ENCODE measurements at regions not wholly inside any gene's neighbourhood (a gene's known extent, or its start where the extent isn't known, plus 50 kb on each side); places are given as distances from the start of the nearest gene placed in this dataset.

GRCh38 chr4:32148111-32148666 lies 1428.0 kb downstream of the PCDH7 start:
- Mint-ChIP-seq H3K36me3 (no peaks in the 10 kb centered on the region), H3K27me3 (no peaks in the 10 kb centered on the region), H3K9me3 (ENCODE audit: low read depth) (peaks cover 10% of the 10 kb centered on the region), H3K4me3 (no peak overlapping the region), H3K4me1 (no peaks in the 10 kb centered on the region), H3K27ac (no peak overlapping the region)
- DNase-seq (no peak), ATAC-seq (no peak)
- CTCF ChIA-PET, result no interaction called here

DNA sequence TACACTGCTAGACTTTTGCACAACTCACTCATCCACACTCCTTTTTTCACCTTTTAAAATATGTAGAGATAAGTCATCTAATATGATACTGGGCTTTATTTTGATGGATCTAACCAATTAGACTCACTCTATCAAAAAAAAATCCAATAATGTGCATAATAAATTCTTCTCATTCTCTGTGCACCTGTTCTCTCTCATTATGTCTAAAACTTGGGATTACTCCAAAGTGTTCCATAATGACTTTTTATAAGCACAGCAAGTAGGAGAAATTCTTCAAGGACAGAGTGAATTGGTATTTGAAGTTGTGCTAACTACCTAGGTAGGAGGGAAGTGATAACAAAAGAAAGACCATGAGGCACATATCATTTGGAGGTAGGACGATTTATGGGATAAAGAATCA lies 1438.8 kb downstream of the PCDH7 start:
- DNase-seq (no peak), ATAC-seq (no peak)
- H3K4me3 Mint-ChIP-seq, result no peak overlapping the region
- no peaks in the 10 kb centered on the region for H3K27me3 Mint-ChIP-seq
- H3K9me3 Mint-ChIP-seq (ENCODE audit: low read depth), result peaks cover 12% of the 10 kb centered on the region
- H3K36me3 Mint-ChIP-seq, result no peaks in the 10 kb centered on the region
- H3K27ac Mint-ChIP-seq, result no peak overlapping the region
- CTCF ChIA-PET, result no interaction called here
- no peaks in the 10 kb centered on the region for H3K4me1 Mint-ChIP-seq

- CTCF ChIA-PET, result no interaction called here
- peaks cover 2% of the 10 kb centered on the region for H3K9me3 Mint-ChIP-seq (ENCODE audit: low read depth)
- H3K4me1 Mint-ChIP-seq, result no peaks in the 10 kb centered on the region
- H3K27ac Mint-ChIP-seq, result no peak overlapping the region
- no peak overlapping the region for H3K4me3 Mint-ChIP-seq
- no peaks in the 10 kb centered on the region for H3K36me3 Mint-ChIP-seq
- H3K27me3 Mint-ChIP-seq, result no peaks in the 10 kb centered on the region
- ATAC-seq (no peak), DNase-seq (no peak)
Observed at GRCh38 chr4:32161392-32161791, 1441.2 kb downstream of the PCDH7 start.

DNA sequence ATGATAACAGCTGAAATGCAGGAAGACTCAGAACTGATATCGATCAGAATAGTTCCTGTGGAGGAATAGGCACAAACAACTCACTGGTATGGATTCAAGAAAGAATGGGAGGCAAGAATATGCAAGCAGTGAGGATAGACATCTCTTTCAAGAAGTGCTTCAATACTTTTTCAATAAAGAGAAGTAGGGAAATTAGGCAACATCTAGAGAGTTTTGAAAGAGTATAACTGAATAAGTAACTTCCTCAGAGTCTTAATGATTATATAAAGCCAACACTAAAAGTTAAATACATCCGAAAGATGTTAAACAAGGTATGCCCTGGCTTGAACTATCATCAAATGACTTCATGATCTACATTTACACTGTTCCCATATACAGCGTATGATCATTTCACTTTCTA lies 1443.0 kb downstream of the PCDH7 start:
- no peaks in the 10 kb centered on the region for H3K4me1 Mint-ChIP-seq
- no peak overlapping the region for H3K4me3 Mint-ChIP-seq
- H3K9me3 Mint-ChIP-seq (ENCODE audit: low read depth), result no peaks in the 10 kb centered on the region
- no peak overlapping the region for H3K27ac Mint-ChIP-seq
- ATAC-seq, result no peak
- no peak for DNase-seq
- no peaks in the 10 kb centered on the region for H3K27me3 Mint-ChIP-seq
- CTCF ChIA-PET, result no interaction called here
- no peaks in the 10 kb centered on the region for H3K36me3 Mint-ChIP-seq

DNA sequence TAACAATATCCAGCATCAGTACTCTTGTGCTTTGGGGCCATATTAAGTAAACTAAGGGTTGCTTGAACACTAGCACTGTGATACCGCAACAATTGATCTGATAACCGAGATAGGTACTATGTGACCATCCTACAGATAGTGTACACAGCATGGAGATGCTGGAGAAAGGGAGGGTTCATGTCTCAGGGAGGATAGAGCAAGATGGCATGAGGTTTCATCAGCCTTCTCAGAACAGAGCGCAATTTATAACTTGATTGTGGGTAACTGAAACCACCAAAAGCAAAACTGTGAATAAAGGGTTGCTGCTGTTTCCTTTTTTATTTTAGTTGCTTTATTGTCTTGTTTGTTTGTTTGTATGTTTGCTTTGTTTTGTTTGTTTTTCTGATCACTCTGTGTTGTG lies 1449.7 kb downstream of the PCDH7 start:
- DNase-seq (no peak), ATAC-seq (no peak)
- Mint-ChIP-seq H3K36me3 (no peaks in the 10 kb centered on the region), H3K4me3 (no peak overlapping the region), H3K27me3 (no peaks in the 10 kb centered on the region), H3K27ac (no peak overlapping the region), H3K4me1 (no peaks in the 10 kb centered on the region), H3K9me3 (ENCODE audit: low read depth) (peaks cover 12% of the 10 kb centered on the region)
- CTCF ChIA-PET, result no interaction called here

DNA sequence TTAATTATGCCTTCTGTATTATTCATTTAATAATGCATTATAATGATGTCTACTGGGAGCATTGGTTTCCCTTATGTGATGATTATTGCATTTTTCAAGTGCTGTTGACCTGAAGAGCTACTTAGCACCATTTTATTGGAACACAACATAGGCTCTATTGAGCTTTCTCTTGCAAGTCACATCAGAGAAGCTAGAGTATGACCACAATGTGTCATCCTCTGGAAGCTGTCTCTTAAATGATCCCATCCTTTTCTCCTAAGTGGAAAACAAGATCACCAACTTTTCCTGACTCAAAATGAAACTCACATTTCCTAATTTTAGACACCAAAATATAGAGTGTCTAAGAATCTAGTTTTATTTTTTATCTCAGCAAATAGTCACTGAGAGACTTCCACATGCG lies 1451.9 kb downstream of the PCDH7 start:
- CTCF ChIA-PET, result no interaction called here
- Mint-ChIP-seq H3K9me3 (ENCODE audit: low read depth) (peaks cover 12% of the 10 kb centered on the region), H3K36me3 (no peaks in the 10 kb centered on the region), H3K27me3 (no peaks in the 10 kb centered on the region), H3K4me3 (no peak overlapping the region), H3K27ac (no peak overlapping the region), H3K4me1 (no peaks in the 10 kb centered on the region)
- no peak for DNase-seq
- ATAC-seq, result no peak

GRCh38 chr4:32172761-32173160 lies 1452.6 kb downstream of the PCDH7 start:
- Mint-ChIP-seq H3K9me3 (ENCODE audit: low read depth) (peaks cover 12% of the 10 kb centered on the region), H3K27ac (no peak overlapping the region), H3K27me3 (no peaks in the 10 kb centered on the region), H3K4me1 (no peaks in the 10 kb centered on the region), H3K4me3 (no peak overlapping the region), H3K36me3 (no peaks in the 10 kb centered on the region)
- DNase-seq (no peak), ATAC-seq (no peak)
- CTCF ChIA-PET, result no interaction called here

- ATAC-seq (no peak), DNase-seq (no peak)
- H3K27ac Mint-ChIP-seq, result no peak overlapping the region
- CTCF ChIA-PET, result no interaction called here
- no peaks in the 10 kb centered on the region for H3K36me3 Mint-ChIP-seq
- peaks cover 6% of the 10 kb centered on the region for H3K9me3 Mint-ChIP-seq (ENCODE audit: low read depth)
- no peaks in the 10 kb centered on the region for H3K4me1 Mint-ChIP-seq
- no peak overlapping the region for H3K4me3 Mint-ChIP-seq
- H3K27me3 Mint-ChIP-seq, result no peaks in the 10 kb centered on the region
Observed at GRCh38 chr4:32180086-32180485, 1459.9 kb downstream of the PCDH7 start.

DNA sequence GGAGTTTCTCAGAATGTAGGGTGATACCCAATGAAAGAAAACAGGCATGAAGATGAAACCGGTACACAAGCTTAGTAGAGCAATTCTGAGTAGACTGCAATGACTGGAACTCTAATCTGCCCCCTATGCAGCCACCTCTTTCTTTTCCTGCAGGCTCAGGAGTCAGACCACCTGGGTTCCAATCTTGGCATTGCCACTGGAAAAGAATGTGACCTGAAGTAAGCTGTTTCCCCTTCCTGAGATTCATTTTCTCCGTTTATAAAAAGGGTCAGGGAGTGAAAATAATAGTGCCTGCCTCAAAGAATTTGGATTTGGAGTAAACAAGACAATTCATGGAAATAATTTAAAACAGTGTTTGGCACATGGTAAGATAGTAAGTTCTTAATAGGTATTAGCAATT lies 1464.0 kb downstream of the PCDH7 start:
- no peak overlapping the region for H3K27ac Mint-ChIP-seq

GRCh38 chr4:32189130-32189529 lies 1469.0 kb downstream of the PCDH7 start:
- no peaks in the 10 kb centered on the region for H3K27me3 Mint-ChIP-seq
- DNase-seq (no peak), ATAC-seq (no peak)
- peaks cover 7% of the 10 kb centered on the region for H3K9me3 Mint-ChIP-seq (ENCODE audit: low read depth)
- no peak overlapping the region for H3K4me3 Mint-ChIP-seq
- H3K27ac Mint-ChIP-seq, result no peak overlapping the region
- CTCF ChIA-PET, result no interaction called here
- no peaks in the 10 kb centered on the region for H3K4me1 Mint-ChIP-seq
- H3K36me3 Mint-ChIP-seq, result no peaks in the 10 kb centered on the region

More for the DNA sequence above, 1464.0 kb downstream of the PCDH7 start:
- Mint-ChIP-seq H3K4me3 (no peak overlapping the region), H3K9me3 (ENCODE audit: low read depth) (peaks cover 8% of the 10 kb centered on the region), H3K27me3 (no peaks in the 10 kb centered on the region), H3K4me1 (no peaks in the 10 kb centered on the region), H3K36me3 (no peaks in the 10 kb centered on the region)
- CTCF ChIA-PET, result no interaction called here
- ATAC-seq (no peak), DNase-seq (no peak)

- CTCF ChIA-PET, result interaction anchor here (0.7 kb wide), 1 partner anchor 878 kb away, joined by 4 read pairs; no protein-coding TSS in a partner anchor
- Mint-ChIP-seq H3K27ac (no peak overlapping the region), H3K36me3 (no peaks in the 10 kb centered on the region), H3K4me3 (no peak overlapping the region), H3K9me3 (ENCODE audit: low read depth) (peaks cover 7% of the 10 kb centered on the region), H3K4me1 (no peaks in the 10 kb centered on the region), H3K27me3 (no peaks in the 10 kb centered on the region)
- DNase-seq, result no peak
- no peak for ATAC-seq
Observed at GRCh38 chr4:32189788-32190187, 1469.6 kb downstream of the PCDH7 start.

GRCh38 chr4:32191961-32192360 lies 1471.8 kb downstream of the PCDH7 start:
- no peak overlapping the region for H3K27ac Mint-ChIP-seq
- H3K4me1 Mint-ChIP-seq, result no peaks in the 10 kb centered on the region
- H3K27me3 Mint-ChIP-seq, result no peaks in the 10 kb centered on the region
- H3K4me3 Mint-ChIP-seq, result no peak overlapping the region
- CTCF ChIA-PET, result no interaction called here
- ATAC-seq, result no peak
- H3K9me3 Mint-ChIP-seq (ENCODE audit: low read depth), result peaks cover 5% of the 10 kb centered on the region
- no peak for DNase-seq
- H3K36me3 Mint-ChIP-seq, result no peaks in the 10 kb centered on the region

DNA sequence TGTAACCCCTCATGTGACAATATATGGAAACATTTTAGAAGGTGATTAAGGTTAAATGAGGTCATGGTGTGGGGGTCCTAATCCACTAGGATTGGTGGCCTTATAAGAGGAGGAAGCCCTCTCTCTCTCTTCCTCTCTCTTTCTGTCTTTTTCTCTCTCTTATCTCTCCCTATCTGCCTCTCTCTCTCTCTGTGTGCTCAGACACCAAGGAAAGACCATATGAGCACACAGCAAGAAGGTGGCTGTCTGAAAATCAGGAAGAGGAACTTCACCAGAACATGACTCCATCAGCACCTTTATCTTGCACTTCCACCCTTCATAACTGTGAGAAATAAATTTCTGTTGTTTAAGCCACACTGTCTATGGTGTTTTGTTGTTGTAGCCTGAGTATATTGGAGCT lies 1472.2 kb downstream of the PCDH7 start:
- H3K27me3 Mint-ChIP-seq, result no peaks in the 10 kb centered on the region
- H3K36me3 Mint-ChIP-seq, result no peaks in the 10 kb centered on the region
- H3K4me3 Mint-ChIP-seq, result no peak overlapping the region
- CTCF ChIA-PET, result no interaction called here
- H3K27ac Mint-ChIP-seq, result no peak overlapping the region
- ATAC-seq (no peak), DNase-seq (no peak)
- peaks cover 5% of the 10 kb centered on the region for H3K9me3 Mint-ChIP-seq (ENCODE audit: low read depth)
- H3K4me1 Mint-ChIP-seq, result no peaks in the 10 kb centered on the region

DNA sequence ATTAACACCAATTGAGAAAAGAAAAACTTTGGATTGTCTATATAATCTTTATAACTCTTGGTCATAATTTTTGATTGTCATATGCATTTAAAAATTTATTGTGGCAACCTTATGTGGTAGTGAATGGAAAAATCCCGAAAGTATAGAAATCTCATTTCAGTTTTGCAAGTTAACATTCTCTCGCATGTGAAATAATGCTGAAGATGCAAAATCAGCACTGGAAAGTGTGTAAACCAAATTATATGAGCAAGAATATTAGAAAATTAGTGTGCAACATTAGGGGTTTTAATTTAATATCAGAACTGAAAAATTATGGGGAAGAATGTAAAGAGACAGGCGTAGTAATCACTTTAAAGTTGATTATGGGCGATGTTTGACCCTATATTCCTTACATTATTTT lies 1472.8 kb downstream of the PCDH7 start:
- DNase-seq, result no peak
- Mint-ChIP-seq H3K4me3 (no peak overlapping the region), H3K27ac (no peak overlapping the region), H3K9me3 (ENCODE audit: low read depth) (peaks cover 5% of the 10 kb centered on the region), H3K27me3 (no peaks in the 10 kb centered on the region), H3K36me3 (no peaks in the 10 kb centered on the region), H3K4me1 (no peaks in the 10 kb centered on the region)
- ATAC-seq, result no peak
- CTCF ChIA-PET, result no interaction called here
